Epithelial cell of proximal tubule (primary cell): ENCODE measurements at regions not wholly inside any gene's neighbourhood (a gene's known extent, or its start where the extent isn't known, plus 50 kb on each side); places are given as distances from the start of the nearest gene placed in this dataset.

Experiments used
- DNase-seq: peaks from one replicate; pipeline ENCODE4 v3.0.0-alpha.2; 2011; ENCODE audit warnings: low read depth
- H3K4me3 ChIP-seq: 2 replicates; pipeline ENCODE4 v1.5.1; 2011; ENCODE audit warnings: low read depth, mild to moderate bottlenecking, low read length
- CTCF ChIP-seq: conservative IDR thresholded peaks from 2 replicates; pipeline ENCODE4 v1.5.1; 2012; ENCODE audit warnings: low read depth, mild to moderate bottlenecking, low read length

- DNase-seq, result no peak
- no peak overlapping the region for H3K4me3 ChIP-seq
- no peak for TF ChIP-seq CTCF
These were observed 153.1 kb upstream of the GAP43 start for GRCh38 chr3:115470254-115470653.

GRCh38 chr3:115475178-115476041, 147.9 kb upstream of the GAP43 start:
- no peak for DNase-seq
- TF ChIP-seq CTCF, result no peak
- H3K4me3 ChIP-seq, result no peak overlapping the region

- H3K4me3 ChIP-seq, result no peak overlapping the region
- TF ChIP-seq CTCF, result no peak
- DNase-seq, result no peak
These were observed 146.8 kb upstream of the GAP43 start for GRCh38 chr3:115476472-115476871.

- TF ChIP-seq CTCF, result no peak
- no peak overlapping the region for H3K4me3 ChIP-seq
- DNase-seq, result no peak
These were observed 145.0 kb upstream of the GAP43 start for GRCh38 chr3:115478359-115478758.

- no peak for DNase-seq
- no peak for TF ChIP-seq CTCF
- H3K4me3 ChIP-seq, result no peak overlapping the region
These were observed 136.4 kb upstream of the GAP43 start for GRCh38 chr3:115486880-115487279.

GRCh38 chr3:115487968-115488367, 135.3 kb upstream of the GAP43 start:
- no peak for TF ChIP-seq CTCF
- DNase-seq, result no peak

GRCh38 chr3:115488409-115488808, 134.9 kb upstream of the GAP43 start:
- no peak for DNase-seq
- TF ChIP-seq CTCF, result no peak
- no peak overlapping the region for H3K4me3 ChIP-seq

More at GRCh38 chr3:115487968-115488367, 135.3 kb upstream of the GAP43 start:
- no peak overlapping the region for H3K4me3 ChIP-seq
